GM18517 (cell line): ENCODE measurements at regions not wholly inside any gene's neighbourhood (a gene's known extent, or its start where the extent isn't known, plus 50 kb on each side); places are given as distances from the start of the nearest gene placed in this dataset.

Source experiments
- ATAC-seq: cut with Tn5 transposase; IDR thresholded peaks from one replicate; pipeline ENCODE4 v1.9.1; 2021; ENCODE audit warnings: mild to moderate bottlenecking, moderate library complexity; ENCODE audit not compliant: unreplicated experiment

- no peak for ATAC-seq
These were observed 268.2 kb downstream of the SH3GL2 start for GRCh38 chr9:17846948-17847655.

DNA sequence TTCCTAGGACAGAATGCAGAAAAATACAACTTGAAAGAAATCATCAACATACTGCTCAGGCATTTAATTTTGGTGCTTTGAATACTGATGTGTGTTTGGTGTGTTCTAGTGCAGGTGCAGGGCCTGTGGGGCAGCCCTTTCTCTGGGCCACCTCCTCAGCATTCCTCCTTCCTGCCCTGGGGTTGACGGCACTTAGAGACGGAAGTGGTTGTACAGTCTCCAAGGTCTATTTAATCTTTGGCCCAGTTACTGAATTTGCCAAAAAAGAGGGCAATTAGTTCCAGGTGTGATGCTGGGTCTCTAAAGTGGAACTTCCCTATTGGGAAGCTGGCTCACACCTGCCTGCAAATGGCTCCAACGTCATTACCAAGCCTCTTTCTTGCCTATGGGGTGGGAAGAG is 269.0 kb downstream of the SH3GL2 start:
- no peak for ATAC-seq

DNA sequence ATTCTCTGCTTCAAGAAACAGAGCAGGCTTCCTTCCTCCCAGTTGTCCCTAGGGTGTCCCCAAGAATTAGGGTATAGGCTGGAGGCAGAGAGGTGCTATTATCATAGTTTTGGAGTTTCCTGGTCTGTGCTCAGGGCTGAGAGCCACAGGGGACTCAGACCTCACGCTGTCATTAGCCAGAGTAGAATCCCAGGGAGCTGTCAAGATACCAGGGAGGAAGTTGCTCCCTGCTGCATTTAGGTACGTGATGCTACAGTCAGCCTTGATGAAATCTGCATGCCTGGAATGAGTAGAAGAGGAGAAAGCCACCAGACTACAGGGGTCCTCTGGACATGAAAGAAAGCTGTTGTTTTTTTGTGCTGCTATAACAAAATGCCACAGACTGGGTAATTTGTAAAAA is 273.2 kb downstream of the SH3GL2 start:
- no peak for ATAC-seq

- ATAC-seq = no peak
These were observed 275.6 kb downstream of the SH3GL2 start for GRCh38 chr9:17854487-17854886.

- ATAC-seq = no peak
These were observed 278.1 kb downstream of the SH3GL2 start for GRCh38 chr9:17856995-17857394.

DNA sequence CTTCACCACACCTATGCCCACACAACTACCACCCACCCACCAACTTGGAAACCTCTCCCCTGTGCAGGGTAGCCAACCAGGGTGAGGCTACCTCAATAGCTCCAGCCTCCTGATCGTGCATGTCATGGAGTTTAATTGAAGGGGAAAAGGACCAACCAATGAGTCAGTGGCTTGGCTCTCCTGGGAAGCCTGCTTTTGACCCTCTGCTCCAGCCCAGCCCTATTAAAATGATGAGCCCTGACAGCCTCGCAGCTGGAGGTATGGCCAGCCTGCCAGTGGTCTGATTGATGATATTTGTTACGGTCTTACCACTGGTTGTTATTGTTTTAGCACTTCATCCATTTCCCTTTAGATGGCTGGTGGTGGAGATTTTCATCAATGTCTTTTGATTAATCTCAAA is 280.4 kb downstream of the SH3GL2 start:
- no peak for ATAC-seq

- ATAC-seq = no peak
These were observed 281.1 kb downstream of the SH3GL2 start for GRCh38 chr9:17859987-17860386.

- ATAC-seq = no peak
These were observed 283.2 kb downstream of the SH3GL2 start for GRCh38 chr9:17862101-17862500.

DNA sequence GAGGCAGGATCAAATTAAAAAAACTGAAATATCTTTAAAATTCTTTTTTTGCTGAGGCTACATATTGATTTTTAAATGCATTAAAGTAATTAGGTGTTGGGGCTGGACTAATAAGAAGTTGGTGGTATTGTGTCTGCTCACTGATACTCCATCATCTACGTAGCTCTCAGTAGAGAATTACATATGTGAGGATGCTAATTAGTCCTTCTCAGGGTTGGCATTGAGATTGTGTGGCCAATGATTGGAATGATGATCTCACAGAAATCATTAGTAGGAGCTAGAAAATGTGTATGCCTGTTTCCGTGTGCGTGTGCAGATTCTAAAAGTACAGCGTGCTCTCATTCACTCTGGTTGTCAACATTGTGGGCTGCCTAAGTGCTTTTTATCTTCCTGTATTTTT is 283.8 kb downstream of the SH3GL2 start:
- no peak for ATAC-seq

- peak; percentile 83 for ATAC-seq
These were observed 284.5 kb downstream of the SH3GL2 start for GRCh38 chr9:17863213-17863883.

- ATAC-seq = no peak
These were observed 285.1 kb downstream of the SH3GL2 start for GRCh38 chr9:17863924-17864323.

- no peak for ATAC-seq
These were observed 286.1 kb downstream of the SH3GL2 start for GRCh38 chr9:17864951-17865350.

- ATAC-seq = no peak
These were observed 287.0 kb downstream of the SH3GL2 start for GRCh38 chr9:17865881-17866280.

- ATAC-seq = no peak
These were observed 291.9 kb downstream of the SH3GL2 start for GRCh38 chr9:17870722-17871121.

GRCh38 chr9:17871213-17871890 is 292.5 kb downstream of the SH3GL2 start:
- no peak for ATAC-seq

- ATAC-seq = no peak
These were observed 297.0 kb downstream of the SH3GL2 start for GRCh38 chr9:17875886-17876285.

DNA sequence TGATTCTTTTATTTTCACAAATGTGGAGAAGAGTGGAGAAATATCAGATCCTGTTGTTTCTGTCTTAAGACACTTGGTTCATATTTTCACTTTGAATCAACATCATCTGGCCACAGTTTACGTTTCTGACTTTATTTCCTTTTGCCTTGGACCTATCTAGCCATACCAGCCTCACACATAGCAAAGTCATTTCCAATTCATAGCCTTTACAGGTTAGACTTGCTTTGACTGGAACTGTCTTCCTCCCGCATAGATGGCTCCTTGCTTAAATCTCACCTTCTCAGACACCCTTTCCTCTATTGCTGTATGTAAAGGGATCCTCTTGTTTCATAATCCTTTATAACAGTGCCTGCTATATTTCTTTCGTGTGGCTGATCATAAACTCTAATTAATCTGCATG is 297.8 kb downstream of the SH3GL2 start:
- no peak for ATAC-seq

- no peak for ATAC-seq
These were observed 300.0 kb downstream of the SH3GL2 start for GRCh38 chr9:17878810-17879370.

DNA sequence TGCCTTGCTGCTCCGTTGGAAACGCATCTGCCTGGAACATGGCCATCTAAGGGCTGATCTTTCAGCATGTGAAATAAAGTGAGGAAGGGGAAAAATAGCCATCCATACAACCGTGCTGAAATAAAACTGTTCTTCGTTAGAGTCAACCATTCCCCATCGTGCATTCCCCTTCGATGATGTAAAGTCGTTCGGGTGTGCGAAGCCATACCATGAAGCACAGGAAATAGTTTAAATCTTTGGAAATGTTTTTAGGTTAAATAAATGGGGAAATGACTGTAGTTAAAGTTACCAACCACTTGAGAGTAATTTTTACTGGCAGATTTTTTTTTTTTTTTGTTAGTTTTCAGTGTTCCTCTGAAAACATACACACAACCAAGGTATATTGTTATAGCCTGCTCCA is 302.5 kb downstream of the SH3GL2 start:
- no peak for ATAC-seq

DNA sequence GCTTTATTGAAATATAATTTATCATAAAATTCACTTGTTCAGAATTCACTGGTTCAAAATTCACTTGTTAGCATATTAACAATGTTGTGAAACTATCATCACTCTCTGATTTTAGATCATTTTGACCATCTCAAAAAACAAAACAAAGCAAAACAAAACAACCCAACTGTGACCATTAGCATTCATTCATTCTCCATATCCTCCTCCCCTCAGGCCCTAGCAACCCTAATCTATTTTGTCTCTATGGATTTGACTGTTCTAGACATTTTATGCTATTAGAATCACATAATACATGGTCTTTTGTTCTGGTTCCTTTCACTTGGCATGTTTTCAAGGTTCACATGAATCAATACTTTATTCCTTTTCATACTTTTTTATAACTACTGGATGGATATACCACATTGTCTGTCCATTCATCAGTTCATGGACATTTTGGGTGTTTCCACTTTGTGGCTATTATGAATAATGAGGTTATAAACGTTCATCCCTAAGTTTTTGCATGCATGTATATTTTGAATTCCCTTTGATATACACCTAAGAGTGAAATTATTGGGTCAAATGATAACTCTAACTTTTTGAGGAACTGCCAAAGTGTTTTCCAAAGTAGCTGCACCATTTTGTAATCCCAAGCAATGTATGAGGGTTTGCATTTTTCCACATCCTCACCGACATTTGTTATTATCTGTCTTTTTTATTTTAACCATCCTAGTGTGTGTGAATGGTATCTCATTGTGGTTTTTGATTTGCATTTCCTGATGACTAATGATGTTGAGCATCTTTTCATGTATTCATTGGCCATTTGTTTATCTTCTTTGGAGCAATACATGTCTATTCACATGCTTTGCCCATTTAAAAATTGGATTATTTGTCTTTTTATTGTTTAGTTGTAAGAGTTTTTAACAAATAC is 304.1 kb downstream of the SH3GL2 start:
- ATAC-seq = no peak

- no peak for ATAC-seq
These were observed 309.2 kb downstream of the SH3GL2 start for GRCh38 chr9:17888066-17888465.
